Tibial nerve (tissue), 4 donors: ENCODE measurements at regions not wholly inside any gene's neighbourhood (a gene's known extent, or its start where the extent isn't known, plus 50 kb on each side); places are given as distances from the start of the nearest gene placed in this dataset.

Source experiments
- CTCF ChIP-seq, 5 experiments: fragments of 200-600 bp in 3 of 5; fragments of 450-650 bp in 2 of 5; sonication (generic) in 3 of 5; IDR thresholded peaks; one replicate each; pipeline ENCODE4 v1.5.1; 2016 to 2019; ENCODE audit warnings: antibody characterized with exemption in 5 of 5, mild to moderate bottlenecking in 3 of 5, moderate library complexity in 2 of 5
- EP300 ChIP-seq, 2 donors: sonication (generic); formaldehyde crosslinking; IDR thresholded peaks; one replicate each; pipeline ENCODE4 v1.6.1; 2017; ENCODE audit warnings: antibody characterized with exemption in 2 of 2, mild to moderate bottlenecking in 1 of 2
- POLR2A ChIP-seq, 2 donors: fragments of 450-650 bp; IDR thresholded peaks; one replicate each; pipeline ENCODE4 v1.6.1; 2017; ENCODE audit warnings: antibody characterized with exemption in 2 of 2, mild to moderate bottlenecking in 2 of 2, moderate library complexity in 2 of 2

GRCh38 chr1:96510911-96511310 is 210.7 kb upstream of the PTBP2 start:
- TF ChIP-seq POLR2A (IDR thresholded peaks at IDR 0.05) (no peak), CTCF (IDR thresholded peaks at IDR 0.05) (no peak), EP300 (IDR thresholded peaks at IDR 0.05) (no peak)
